Effector memory CD8-positive, alpha-beta T cell (primary cell): ENCODE measurements at regions not wholly inside any gene's neighbourhood (a gene's known extent, or its start where the extent isn't known, plus 50 kb on each side); places are given as distances from the start of the nearest gene placed in this dataset.

ENCODE experiments used
- ATAC-seq: fragments of 150-1000 bp; cut with Tn5 transposase; replicated peaks from 2 replicates; pipeline ENCODE4 v1.10.0; 2021; ENCODE audit warnings: mild to moderate bottlenecking, moderate library complexity
- DNase-seq, 3 experiments: peaks; one replicate each; pipeline ENCODE4 v3.0.0; 2021
- H3K27ac Mint-ChIP-seq, 2 donors: one replicate each; pipeline ENCODE4 v1.8.0; 2022; ENCODE audit warnings: mild to moderate bottlenecking in 2 of 2, mixed read lengths in 2 of 2, moderate library complexity in 2 of 2
- H3K27me3 Mint-ChIP-seq, 2 donors: one replicate each; pipeline ENCODE4 v1.8.0; 2022; ENCODE audit warnings: mixed read lengths in 2 of 2
- H3K36me3 Mint-ChIP-seq: one replicate; pipeline ENCODE4 v1.8.0; 2022; ENCODE audit warnings: mild to moderate bottlenecking, moderate library complexity, mixed read lengths; ENCODE audit not compliant: insufficient read depth
- H3K4me1 Mint-ChIP-seq, 2 donors: one replicate each; pipeline ENCODE4 v1.8.0; 2022; ENCODE audit warnings: low read depth in 2 of 2, mixed read lengths in 2 of 2
- H3K4me3 Mint-ChIP-seq, 2 donors: one replicate each; pipeline ENCODE4 v1.8.0; 2022; ENCODE audit warnings: mild to moderate bottlenecking in 2 of 2, mixed read lengths in 2 of 2, moderate library complexity in 2 of 2
- H3K9me3 Mint-ChIP-seq, 2 donors: one replicate each; pipeline ENCODE4 v1.8.0; 2022; ENCODE audit warnings: mixed read lengths in 2 of 2

DNA sequence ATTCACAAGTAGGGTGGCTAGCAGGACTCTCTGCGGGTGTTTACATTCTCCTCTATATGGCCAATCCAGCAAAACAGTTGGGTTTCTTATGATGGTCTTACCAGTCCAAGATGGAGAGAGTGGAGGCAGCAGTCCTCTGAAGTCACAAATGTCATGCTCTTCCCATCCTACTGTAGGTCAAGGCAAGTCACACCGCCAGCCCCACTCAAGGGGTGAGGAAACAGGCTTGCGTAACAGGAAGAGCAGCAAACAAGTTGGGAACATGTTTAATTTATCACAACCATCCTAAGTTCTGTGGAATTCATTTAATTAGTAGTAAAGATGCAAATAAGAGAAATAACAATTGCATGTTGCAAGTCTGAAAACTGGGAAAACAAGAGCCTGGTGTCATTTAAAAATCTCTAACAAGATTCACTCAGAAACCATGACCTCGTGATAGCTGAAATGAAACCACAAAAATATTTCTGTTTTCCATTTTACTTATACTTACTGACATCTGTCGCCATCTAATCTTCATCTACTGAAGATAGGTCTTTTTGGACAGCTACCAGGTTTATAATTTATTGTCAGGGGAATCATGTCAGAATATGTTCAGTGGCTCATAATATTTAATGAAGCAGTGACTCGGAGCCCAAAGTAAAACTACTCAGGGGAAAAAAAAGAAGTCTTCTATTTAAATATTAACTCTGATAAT, 349.1 kb upstream of the FMN2 start:
- DNase-seq (no peak), ATAC-seq (no peak)
- no peak overlapping the region for H3K4me3 Mint-ChIP-seq
- H3K36me3 Mint-ChIP-seq: no peaks in the 10 kb centered on the region
- peaks cover 4 to 11% of the 10 kb centered on the region in 2 donors for H3K4me1 Mint-ChIP-seq
- H3K9me3 Mint-ChIP-seq: no peaks in the 10 kb centered on the region
- peaks cover 0 to 11% of the 10 kb centered on the region in 2 donors for H3K27me3 Mint-ChIP-seq
- H3K27ac Mint-ChIP-seq: no peak overlapping the region

DNA sequence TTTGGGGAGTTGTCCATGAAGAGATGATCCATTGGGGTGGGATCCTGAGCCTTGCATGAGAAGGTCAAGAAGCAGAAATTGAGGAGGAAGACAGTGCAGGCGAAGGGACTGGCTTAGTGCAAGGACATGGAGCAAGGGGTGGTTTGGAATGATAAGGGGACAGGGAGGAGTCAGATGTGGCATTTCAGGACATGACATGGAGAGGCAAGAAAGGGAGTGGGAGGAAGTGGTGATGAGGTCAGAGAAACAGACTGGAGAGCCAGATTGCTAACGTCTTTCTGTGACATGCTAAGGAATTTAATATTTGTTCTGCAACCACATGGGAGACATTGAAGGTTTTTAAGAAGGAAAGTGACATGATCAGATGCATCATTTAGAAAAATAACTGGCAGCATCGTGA, 346.8 kb upstream of the FMN2 start:
- Mint-ChIP-seq H3K4me1 (peaks cover 1 to 6% of the 10 kb centered on the region in 2 donors), H3K27me3 (no peaks in the 10 kb centered on the region), H3K27ac (no peak overlapping the region), H3K36me3 (no peaks in the 10 kb centered on the region), H3K4me3 (no peak overlapping the region), H3K9me3 (no peaks in the 10 kb centered on the region)
- ATAC-seq: no peak
- DNase-seq: no peak

DNA sequence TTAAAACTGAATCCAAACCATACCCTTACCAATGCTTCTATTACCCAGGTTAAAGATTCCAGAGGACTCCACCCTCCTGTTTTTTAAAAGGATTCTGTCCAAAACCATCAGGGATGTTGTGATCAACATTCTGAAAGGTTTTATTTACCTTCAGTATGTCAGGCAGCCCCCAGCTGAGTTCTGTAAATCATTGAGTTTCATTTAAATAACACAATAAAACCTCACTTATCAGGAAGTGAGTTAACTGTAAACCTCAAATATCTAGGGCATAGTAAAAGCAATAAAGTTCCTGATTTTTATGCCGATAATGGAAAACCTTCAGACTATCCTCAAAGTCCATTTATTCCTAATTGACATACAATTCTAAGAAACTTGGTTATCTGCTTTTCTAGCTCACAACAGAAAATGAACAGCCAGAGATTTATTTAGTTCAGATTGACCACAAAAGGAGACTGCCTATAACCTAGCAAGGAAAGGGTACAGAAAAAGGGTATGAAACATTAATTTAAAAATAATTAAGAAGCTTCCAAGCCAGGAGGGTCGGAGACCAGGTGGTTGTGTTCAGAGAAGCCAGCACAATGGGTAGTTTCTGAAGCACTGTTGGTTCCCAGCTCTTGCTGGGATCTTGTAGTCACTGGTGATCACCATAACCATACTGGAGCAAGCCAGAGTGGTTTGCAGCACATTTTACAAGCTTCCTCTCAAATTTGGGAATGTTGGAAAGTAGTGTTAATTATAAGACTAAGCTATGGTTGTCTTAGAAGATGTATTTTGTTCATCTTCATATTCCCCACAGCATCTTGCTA, 336.4 kb upstream of the FMN2 start:
- Mint-ChIP-seq H3K4me3 (no peak overlapping the region), H3K27ac (no peak overlapping the region), H3K9me3 (peaks cover 0 to 2% of the 10 kb centered on the region in 2 donors), H3K4me1 (peaks cover 0 to 5% of the 10 kb centered on the region in 2 donors), H3K36me3 (no peaks in the 10 kb centered on the region), H3K27me3 (no peaks in the 10 kb centered on the region)
- ATAC-seq (no peak), DNase-seq (no peak)

DNA sequence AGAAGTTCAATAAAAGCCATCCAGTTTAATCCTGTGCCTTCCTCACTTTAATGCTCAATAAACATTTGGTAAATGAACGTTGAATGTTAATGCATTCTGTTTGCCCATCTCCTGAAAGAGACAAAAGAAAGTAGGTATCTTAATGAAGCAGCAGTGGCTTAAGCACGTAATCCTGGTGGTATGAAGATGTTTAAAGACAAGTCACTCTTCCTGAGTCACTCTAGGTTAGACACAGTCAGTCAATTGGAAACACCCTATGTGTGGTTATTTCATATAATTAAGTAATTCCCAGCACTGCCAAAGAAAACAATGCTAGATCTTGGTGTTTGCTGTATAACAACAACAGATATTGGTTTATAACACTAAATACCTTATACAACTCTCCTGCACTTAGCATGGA, 334.0 kb upstream of the FMN2 start:
- H3K27me3 Mint-ChIP-seq: no peaks in the 10 kb centered on the region
- no peak for ATAC-seq
- peaks cover 0 to 3% of the 10 kb centered on the region in 2 donors for H3K4me1 Mint-ChIP-seq
- no peak overlapping the region for H3K27ac Mint-ChIP-seq
- no peak overlapping the region for H3K4me3 Mint-ChIP-seq
- no peaks in the 10 kb centered on the region for H3K9me3 Mint-ChIP-seq
- no peaks in the 10 kb centered on the region for H3K36me3 Mint-ChIP-seq
- DNase-seq: no peak

DNA sequence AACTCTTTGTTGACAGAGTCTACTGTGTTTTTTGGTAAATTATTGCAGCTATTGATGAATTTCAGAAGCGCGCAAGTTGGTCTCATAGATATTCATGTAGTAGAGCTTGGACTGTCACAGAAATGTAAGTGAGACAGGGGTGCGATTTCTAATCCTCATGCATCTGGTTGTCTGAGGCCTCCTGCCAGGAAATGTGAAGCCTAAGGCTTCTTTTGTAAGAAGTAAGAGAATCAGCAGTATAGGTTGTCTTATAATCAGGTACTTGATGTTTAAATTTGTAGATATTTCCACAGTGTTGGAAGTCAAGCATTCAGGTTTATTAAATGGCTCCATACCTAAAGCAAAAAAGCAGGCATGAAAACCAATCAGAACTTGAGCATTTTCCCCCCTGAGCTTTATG, 332.9 kb upstream of the FMN2 start:
- H3K27ac Mint-ChIP-seq: no peak overlapping the region
- H3K4me3 Mint-ChIP-seq: no peak overlapping the region
- H3K4me1 Mint-ChIP-seq: no peaks in the 10 kb centered on the region
- DNase-seq: no peak
- H3K9me3 Mint-ChIP-seq: no peaks in the 10 kb centered on the region
- H3K27me3 Mint-ChIP-seq: no peaks in the 10 kb centered on the region
- H3K36me3 Mint-ChIP-seq: no peaks in the 10 kb centered on the region
- no peak for ATAC-seq

DNA sequence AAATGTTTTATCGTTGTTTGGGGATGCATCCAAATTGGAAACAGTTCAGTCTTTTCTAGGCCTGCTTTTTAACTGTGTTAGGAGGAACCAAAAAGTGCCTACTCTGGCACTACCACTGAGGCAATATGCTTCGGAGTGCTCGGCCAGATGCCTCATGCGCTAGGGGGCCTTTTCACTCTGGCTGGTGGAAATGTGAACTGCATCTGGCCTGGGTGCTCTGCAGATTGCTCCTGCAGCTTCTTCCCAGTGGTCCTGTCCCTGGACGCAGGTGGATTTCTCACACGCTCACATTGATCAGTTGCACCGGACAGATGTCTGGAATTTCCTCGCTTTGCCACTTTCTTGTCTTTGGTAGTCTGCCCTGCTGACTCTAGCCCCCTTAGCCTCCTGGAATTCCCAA, 330.2 kb upstream of the FMN2 start:
- ATAC-seq (no peak), DNase-seq (no peak)
- Mint-ChIP-seq H3K4me1 (no peaks in the 10 kb centered on the region), H3K4me3 (no peak overlapping the region), H3K27me3 (no peaks in the 10 kb centered on the region), H3K27ac (no peak overlapping the region), H3K9me3 (no peaks in the 10 kb centered on the region), H3K36me3 (no peaks in the 10 kb centered on the region)

DNA sequence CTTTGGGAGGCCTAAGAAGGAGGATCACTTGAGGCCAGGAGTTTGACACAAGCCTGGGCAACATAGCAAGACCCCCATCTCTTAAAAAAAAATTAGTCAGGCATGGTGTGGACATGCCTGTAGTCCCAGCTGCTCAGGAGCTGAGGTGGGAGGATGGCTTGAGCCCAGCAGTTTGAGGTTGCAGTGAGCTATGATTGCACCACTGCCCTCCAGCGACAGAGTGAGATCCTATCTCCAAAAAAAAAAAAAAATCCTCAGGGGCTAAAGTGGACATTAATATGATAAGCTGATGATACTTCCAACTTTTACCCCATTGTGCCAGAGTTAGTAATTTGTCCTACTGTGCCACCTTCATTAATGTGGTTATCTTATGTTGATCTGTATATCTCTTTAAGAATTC, 327.8 kb upstream of the FMN2 start:
- no peaks in the 10 kb centered on the region for H3K36me3 Mint-ChIP-seq

DNA sequence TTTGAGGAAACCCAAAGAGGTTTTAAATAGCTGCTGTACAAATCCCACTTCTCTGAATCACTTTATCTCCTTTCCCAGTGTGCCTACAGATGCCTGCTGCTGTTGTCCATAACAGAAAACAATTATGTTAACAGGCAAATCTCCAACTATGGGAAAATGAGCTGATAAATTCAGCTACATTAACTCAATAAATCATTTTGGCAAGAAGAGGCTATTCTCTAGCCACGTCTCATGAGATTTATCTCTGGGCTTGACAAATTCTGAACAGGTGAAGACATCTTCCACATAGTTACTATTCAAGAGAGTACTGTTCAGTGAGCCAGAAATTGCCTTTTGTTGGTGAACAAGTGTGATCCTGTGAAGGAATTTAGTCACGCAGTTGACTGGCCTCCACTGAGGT, 327.1 kb upstream of the FMN2 start:
- no peaks in the 10 kb centered on the region for H3K9me3 Mint-ChIP-seq
- no peak overlapping the region for H3K27ac Mint-ChIP-seq
- no peaks in the 10 kb centered on the region for H3K36me3 Mint-ChIP-seq
- no peak overlapping the region for H3K4me3 Mint-ChIP-seq
- no peaks in the 10 kb centered on the region for H3K4me1 Mint-ChIP-seq
- no peaks in the 10 kb centered on the region for H3K27me3 Mint-ChIP-seq
- DNase-seq: no peak
- no peak for ATAC-seq

More for the DNA sequence above, 327.8 kb upstream of the FMN2 start:
- no peak for DNase-seq
- no peaks in the 10 kb centered on the region for H3K4me1 Mint-ChIP-seq
- no peaks in the 10 kb centered on the region for H3K9me3 Mint-ChIP-seq
- H3K27ac Mint-ChIP-seq: no peak overlapping the region
- no peak overlapping the region for H3K4me3 Mint-ChIP-seq
- no peak for ATAC-seq
- no peaks in the 10 kb centered on the region for H3K27me3 Mint-ChIP-seq

DNA sequence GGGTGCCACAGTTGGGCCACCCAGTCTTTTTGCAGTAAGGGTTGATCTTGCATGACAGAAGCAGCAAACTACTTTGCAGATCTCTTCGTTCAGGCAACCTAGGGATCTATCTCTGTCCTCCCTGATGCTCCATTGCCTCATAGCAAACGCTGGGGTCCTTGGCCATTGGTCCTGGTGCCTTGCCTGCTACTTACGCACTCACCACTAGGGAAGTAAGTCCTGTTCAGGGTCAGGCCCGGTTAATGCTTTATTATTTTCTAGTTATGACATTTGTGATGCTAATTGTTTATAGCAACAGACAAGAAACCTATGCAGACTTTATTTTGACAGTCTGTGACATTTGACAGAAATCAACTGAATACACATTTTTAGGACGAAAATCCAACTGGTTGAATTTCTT, 326.5 kb upstream of the FMN2 start:
- H3K4me3 Mint-ChIP-seq: no peak overlapping the region
- H3K27me3 Mint-ChIP-seq: no peaks in the 10 kb centered on the region
- ATAC-seq (no peak), DNase-seq (no peak)
- H3K36me3 Mint-ChIP-seq: no peaks in the 10 kb centered on the region
- H3K4me1 Mint-ChIP-seq: no peaks in the 10 kb centered on the region
- no peaks in the 10 kb centered on the region for H3K9me3 Mint-ChIP-seq
- H3K27ac Mint-ChIP-seq: no peak overlapping the region

DNA sequence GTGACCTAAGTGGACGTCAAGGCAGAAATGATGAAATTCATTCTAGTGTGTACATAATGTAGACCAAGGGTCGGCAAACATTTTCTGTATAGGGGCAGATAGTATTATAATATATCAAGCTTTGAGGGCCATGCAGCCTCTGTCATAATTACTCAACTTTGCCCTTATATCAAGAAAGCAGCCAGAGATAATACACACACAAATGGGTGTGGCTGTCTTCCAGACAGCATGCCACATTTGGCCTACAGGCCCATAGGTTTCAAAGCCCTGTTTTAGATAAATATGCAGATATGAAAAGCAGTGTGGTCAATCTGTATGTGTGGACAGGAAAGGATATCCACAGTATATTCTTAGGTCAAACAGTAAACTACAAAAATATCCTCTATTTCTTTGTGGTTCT, 320.1 kb upstream of the FMN2 start:
- no peaks in the 10 kb centered on the region for H3K36me3 Mint-ChIP-seq
- DNase-seq: no peak
- H3K4me3 Mint-ChIP-seq: no peak overlapping the region
- no peak overlapping the region for H3K27ac Mint-ChIP-seq
- no peaks in the 10 kb centered on the region for H3K4me1 Mint-ChIP-seq
- no peak for ATAC-seq
- H3K9me3 Mint-ChIP-seq: no peaks in the 10 kb centered on the region
- H3K27me3 Mint-ChIP-seq: no peaks in the 10 kb centered on the region

DNA sequence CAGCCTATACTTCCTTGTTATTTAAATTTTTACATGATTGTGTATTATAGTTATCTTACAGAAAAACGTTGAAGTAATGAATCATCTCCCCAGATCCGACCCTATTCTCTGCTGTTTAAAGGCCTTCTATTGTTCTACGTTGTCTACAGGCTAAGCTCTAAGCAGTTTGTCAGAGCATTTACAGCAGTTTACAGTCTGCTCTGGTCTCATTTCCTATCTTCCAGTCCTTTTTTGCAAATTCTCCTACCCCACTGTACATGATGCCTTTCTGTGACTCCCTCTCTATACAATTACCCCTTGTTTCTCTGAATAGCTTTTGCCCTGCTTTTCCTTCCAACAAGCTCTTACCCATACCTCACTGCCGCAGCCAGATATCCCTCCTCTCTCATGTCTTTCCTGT, 319.2 kb upstream of the FMN2 start:
- ATAC-seq: no peak
- no peak for DNase-seq
- Mint-ChIP-seq H3K4me1 (no peaks in the 10 kb centered on the region), H3K27ac (no peak overlapping the region), H3K36me3 (no peaks in the 10 kb centered on the region), H3K9me3 (no peaks in the 10 kb centered on the region), H3K27me3 (no peaks in the 10 kb centered on the region), H3K4me3 (no peak overlapping the region)

DNA sequence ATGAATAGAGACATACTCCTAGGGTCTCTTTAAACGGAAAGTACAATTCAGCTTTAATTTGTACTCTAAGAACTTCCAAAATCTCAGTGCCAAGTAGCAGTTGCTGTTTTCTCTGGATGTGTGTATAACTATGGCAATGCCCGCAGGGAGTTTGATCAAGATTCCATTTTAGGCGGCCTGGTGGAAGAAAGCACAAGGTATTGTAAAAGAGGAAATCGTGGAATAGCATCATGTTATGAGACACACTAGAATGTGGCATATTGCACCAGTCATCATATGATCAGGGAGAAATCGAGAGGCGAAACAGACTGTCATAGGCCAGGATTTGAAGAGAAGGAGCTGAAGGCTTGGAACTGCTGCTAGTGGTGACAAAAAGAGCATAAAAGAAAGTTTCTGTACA, 316.2 kb upstream of the FMN2 start:
- no peak overlapping the region for H3K4me3 Mint-ChIP-seq
- no peaks in the 10 kb centered on the region for H3K9me3 Mint-ChIP-seq
- DNase-seq (no peak), ATAC-seq (no peak)
- H3K27ac Mint-ChIP-seq: no peak overlapping the region
- no peaks in the 10 kb centered on the region for H3K27me3 Mint-ChIP-seq
- no peaks in the 10 kb centered on the region for H3K36me3 Mint-ChIP-seq
- no peaks in the 10 kb centered on the region for H3K4me1 Mint-ChIP-seq

DNA sequence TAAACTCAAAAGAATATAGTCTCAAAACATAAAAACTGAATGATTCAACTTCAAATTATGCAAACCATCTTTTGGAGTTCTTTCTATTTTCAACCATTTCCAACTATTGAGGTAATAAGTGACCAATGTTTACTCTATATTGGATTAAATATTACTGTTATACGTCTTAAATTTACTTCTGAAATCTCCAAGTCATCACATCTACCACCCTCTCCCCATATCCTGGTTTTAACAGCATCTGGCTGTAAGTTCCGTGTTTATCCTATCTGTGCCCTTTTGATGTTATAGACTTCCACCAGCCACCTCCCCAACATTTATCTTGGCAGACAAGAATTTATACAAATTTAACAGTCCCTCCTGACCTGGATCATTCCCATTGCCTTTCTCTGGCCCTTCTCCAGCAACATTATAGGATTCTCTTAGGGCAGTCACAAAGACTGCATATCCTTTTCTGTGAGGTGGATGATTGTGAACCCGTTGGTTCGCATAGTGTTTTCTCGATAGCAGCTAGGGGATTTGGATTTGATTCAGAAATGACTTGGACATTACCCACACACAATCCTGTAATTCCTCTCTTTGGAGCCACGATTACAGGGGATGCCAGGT, 313.4 kb upstream of the FMN2 start:
- Mint-ChIP-seq H3K27me3 (no peaks in the 10 kb centered on the region), H3K4me3 (no peak overlapping the region), H3K4me1 (no peaks in the 10 kb centered on the region), H3K9me3 (peaks cover 0 to 3% of the 10 kb centered on the region in 2 donors), H3K36me3 (no peaks in the 10 kb centered on the region), H3K27ac (no peak overlapping the region)
- no peak for ATAC-seq
- no peak for DNase-seq

DNA sequence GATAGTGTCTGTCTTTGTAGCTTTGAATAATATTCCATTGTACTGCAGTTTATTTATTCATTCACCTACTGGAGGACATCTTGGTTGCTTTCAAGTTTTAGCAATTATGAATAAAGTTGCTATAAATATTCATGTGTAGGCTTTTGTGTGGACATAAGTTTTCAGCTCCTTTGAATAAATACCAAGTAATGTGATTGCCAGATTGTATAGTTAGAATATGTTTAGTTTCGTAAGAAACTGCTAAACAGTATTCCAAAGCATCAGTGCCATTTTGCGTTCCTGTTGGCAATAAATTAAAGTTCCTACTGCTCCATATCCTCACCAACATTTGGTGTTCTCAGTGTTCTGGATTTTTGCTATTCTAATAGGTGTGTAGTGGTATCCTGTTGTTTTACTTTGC, 311.7 kb upstream of the FMN2 start:
- Mint-ChIP-seq H3K27me3 (peaks cover 0 to 2% of the 10 kb centered on the region in 2 donors), H3K9me3 (peaks cover 0 to 5% of the 10 kb centered on the region in 2 donors), H3K4me3 (no peak overlapping the region), H3K36me3 (no peaks in the 10 kb centered on the region), H3K4me1 (no peaks in the 10 kb centered on the region), H3K27ac (no peak overlapping the region)
- DNase-seq: no peak
- no peak for ATAC-seq
